ENCODE measurements at regions not wholly inside any gene's neighbourhood (a gene's known extent, or its start where the extent isn't known, plus 50 kb on each side); places are given as distances from the start of the nearest gene placed in this dataset.

- no peak overlapping the region for H3K27ac Mint-ChIP-seq (ENCODE audit: unreplicated experiment)
- peaks cover 3% of the 10 kb centered on the region for H3K4me1 Mint-ChIP-seq (ENCODE audit: low read depth)
- H3K4me3 Mint-ChIP-seq (ENCODE audit: unreplicated experiment), result no peak overlapping the region
- DNase-seq (ENCODE audit: low spot score), result no peak
- H3K36me3 Mint-ChIP-seq (ENCODE audit: low read depth), result no peaks in the 10 kb centered on the region
- TF ChIP-seq CTCF (IDR thresholded peaks at IDR 0.05), result no peak
- H3K27me3 Mint-ChIP-seq (ENCODE audit: low read depth), result peaks cover 6% of the 10 kb centered on the region
- H3K9me3 Mint-ChIP-seq (ENCODE audit: low read depth), result no peaks in the 10 kb centered on the region
These were observed 154.5 kb downstream of the TMEM168 start for GRCh38 chr7:112635742-112636141.

- no peaks in the 10 kb centered on the region for H3K4me1 Mint-ChIP-seq (ENCODE audit: low read depth)
- no peak overlapping the region for H3K4me3 Mint-ChIP-seq (ENCODE audit: unreplicated experiment)
- H3K36me3 Mint-ChIP-seq (ENCODE audit: low read depth), result peaks cover 8% of the 10 kb centered on the region
- no peak for TF ChIP-seq CTCF (IDR thresholded peaks at IDR 0.05)
- H3K27me3 Mint-ChIP-seq (ENCODE audit: low read depth), result peaks cover 8% of the 10 kb centered on the region
- no peak for DNase-seq (ENCODE audit: low spot score)
- no peak overlapping the region for H3K27ac Mint-ChIP-seq (ENCODE audit: unreplicated experiment)
- H3K9me3 Mint-ChIP-seq (ENCODE audit: low read depth), result peaks cover 20% of the 10 kb centered on the region
These were observed 151.4 kb downstream of the TMEM168 start for GRCh38 chr7:112638675-112639400.

DNA sequence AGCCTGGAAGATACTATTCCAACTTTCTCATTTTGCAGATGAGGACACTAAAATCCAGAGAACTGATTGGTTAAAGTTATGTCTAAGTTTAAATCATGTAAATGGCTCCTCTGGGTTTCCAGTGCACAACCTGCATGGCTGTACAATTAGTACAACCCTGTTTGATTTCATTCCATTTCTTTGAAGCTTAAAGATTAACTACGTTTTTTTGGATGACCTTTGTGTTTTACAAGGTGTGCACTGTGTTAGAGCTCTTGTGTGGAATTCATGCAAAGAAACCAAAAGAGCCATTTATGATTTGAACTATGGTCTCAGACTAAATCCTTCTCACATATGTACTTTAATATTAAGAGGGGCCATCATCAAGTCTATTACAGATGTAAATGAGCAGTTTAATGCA, 149.5 kb downstream of the TMEM168 start:
- DNase-seq (ENCODE audit: low spot score), result no peak
- H3K27ac Mint-ChIP-seq (ENCODE audit: unreplicated experiment), result no peak overlapping the region
- H3K4me1 Mint-ChIP-seq (ENCODE audit: low read depth), result no peaks in the 10 kb centered on the region
- H3K4me3 Mint-ChIP-seq (ENCODE audit: unreplicated experiment), result no peak overlapping the region
- TF ChIP-seq CTCF (IDR thresholded peaks at IDR 0.05), result no peak
- peaks cover 33% of the 10 kb centered on the region for H3K9me3 Mint-ChIP-seq (ENCODE audit: low read depth)
- H3K36me3 Mint-ChIP-seq (ENCODE audit: low read depth), result peaks cover 8% of the 10 kb centered on the region
- peaks cover 10% of the 10 kb centered on the region for H3K27me3 Mint-ChIP-seq (ENCODE audit: low read depth)

DNA sequence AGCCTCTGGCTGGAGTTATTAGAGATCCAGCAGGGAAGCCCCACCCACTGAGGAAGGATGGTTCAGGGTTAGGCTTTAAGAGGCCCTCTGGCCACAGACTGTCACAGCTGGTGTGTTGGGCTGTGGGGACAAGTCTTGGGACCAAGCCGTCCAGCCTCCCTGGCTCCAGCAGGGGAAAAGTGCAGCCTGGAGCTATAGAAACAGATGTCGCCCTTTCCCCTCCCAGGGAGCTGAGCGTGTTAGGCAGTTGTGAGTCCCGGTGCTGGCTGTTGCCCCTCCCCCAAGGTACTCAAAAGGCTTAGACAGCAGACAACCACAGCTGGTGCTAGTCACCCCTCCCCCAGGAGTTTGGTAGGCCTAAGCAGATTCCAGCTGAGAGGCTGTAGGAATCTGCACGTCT, 143.4 kb downstream of the TMEM168 start:
- H3K9me3 Mint-ChIP-seq (ENCODE audit: low read depth), result peaks cover 42% of the 10 kb centered on the region
- no peak overlapping the region for H3K4me3 Mint-ChIP-seq (ENCODE audit: unreplicated experiment)
- H3K36me3 Mint-ChIP-seq (ENCODE audit: low read depth), result peaks cover 11% of the 10 kb centered on the region
- no peak for DNase-seq (ENCODE audit: low spot score)
- no peak overlapping the region for H3K27ac Mint-ChIP-seq (ENCODE audit: unreplicated experiment)
- no peaks in the 10 kb centered on the region for H3K4me1 Mint-ChIP-seq (ENCODE audit: low read depth)
- no peak for TF ChIP-seq CTCF (IDR thresholded peaks at IDR 0.05)
- H3K27me3 Mint-ChIP-seq (ENCODE audit: low read depth), result peaks cover 2% of the 10 kb centered on the region

GRCh38 chr7:112648781-112649180, 141.4 kb downstream of the TMEM168 start:
- H3K9me3 Mint-ChIP-seq (ENCODE audit: low read depth), result peaks cover 33% of the 10 kb centered on the region
- no peak for TF ChIP-seq CTCF (IDR thresholded peaks at IDR 0.05)
- no peaks in the 10 kb centered on the region for H3K4me1 Mint-ChIP-seq (ENCODE audit: low read depth)
- no peak overlapping the region for H3K27ac Mint-ChIP-seq (ENCODE audit: unreplicated experiment)
- peaks cover 2% of the 10 kb centered on the region for H3K27me3 Mint-ChIP-seq (ENCODE audit: low read depth)
- DNase-seq (ENCODE audit: low spot score), result no peak
- H3K4me3 Mint-ChIP-seq (ENCODE audit: unreplicated experiment), result no peak overlapping the region
- peaks cover 4% of the 10 kb centered on the region for H3K36me3 Mint-ChIP-seq (ENCODE audit: low read depth)

Data from chondrocyte (in vitro differentiated cells).